ENCODE measurements at regions not wholly inside any gene's neighbourhood (a gene's known extent, or its start where the extent isn't known, plus 50 kb on each side); places are given as distances from the start of the nearest gene placed in this dataset.

- CTCF ChIA-PET, result no interaction called here
Measured at GRCh38 chr5:120759587-120759986, 295.5 kb downstream of the PRR16 start.

GRCh38 chr5:120761986-120762385 lies 297.9 kb downstream of the PRR16 start:
- ChIA-PET POLR2A (no interaction called here), CTCF (no interaction called here)
- TF ChIP-seq ZNF341 (tag by site-specific recombination; IDR thresholded peaks at IDR 0.05; ENCODE audit: low read depth) (no peak), SP3 (tag by site-specific recombination; IDR thresholded peaks at IDR 0.05) (no peak)

More at GRCh38 chr5:120759587-120759986, 295.5 kb downstream of the PRR16 start:
- Histone ChIP-seq H3K27ac (ENCODE audit: extremely low read depth, low read depth, low read length) (no peak overlapping the region), H3K9me3 (ENCODE audit: control insufficient read depth, insufficient read depth, low read depth, low read length) (no peaks in the 10 kb centered on the region), H3K4me3 (ENCODE audit: low read depth, low read length) (no peak overlapping the region), H3K4me1 (ENCODE audit: control insufficient read depth, insufficient read depth, low read length) (no peaks in the 10 kb centered on the region), H3K36me3 (ENCODE audit: control insufficient read depth in 2 of 2, insufficient read depth in 1 of 2, low read length in 2 of 2) (no peaks in the 10 kb centered on the region)
- POLR2A ChIA-PET, result no interaction called here
- TF ChIP-seq SCRT1 (tag by site-specific recombination; IDR thresholded peaks at IDR 0.05; ENCODE audit: borderline replicate concordance) (no peak), EGR2 (tag by site-specific recombination; IDR thresholded peaks at IDR 0.05; ENCODE audit: low read depth) (no peak), ZNF580 (tag by site-specific recombination; IDR thresholded peaks at IDR 0.05) (no peak), ZNF473 (tag by site-specific recombination; IDR thresholded peaks at IDR 0.05) (no peak), ZNF670 (tag by site-specific recombination; IDR thresholded peaks at IDR 0.05; ENCODE audit: low read depth) (no peak), ZFP3 (tag by site-specific recombination; IDR thresholded peaks at IDR 0.05; ENCODE audit: low read depth) (no peak), ZNF692 (tag by site-specific recombination; IDR thresholded peaks at IDR 0.05) (no peak), ZNF514 (tag by site-specific recombination; IDR thresholded peaks at IDR 0.05) (no peak), REPIN1 (tag by site-specific recombination; IDR thresholded peaks at IDR 0.05; ENCODE audit: low read depth) (no peak), SALL2 (tag by site-specific recombination; IDR thresholded peaks at IDR 0.05; ENCODE audit: borderline replicate concordance) (no peak), ZNF146 (tag by site-specific recombination; IDR thresholded peaks at IDR 0.05) (no peak), ZNF157 (tag by site-specific recombination; IDR thresholded peaks at IDR 0.05) (no peak), BCL6B (tag by site-specific recombination; IDR thresholded peaks at IDR 0.05) (no peak), ZNF660 (tag by site-specific recombination; IDR thresholded peaks at IDR 0.05) (no peak), ZNF223 (tag by site-specific recombination; IDR thresholded peaks at IDR 0.05) (no peak), KLF10 (tag by site-specific recombination; IDR thresholded peaks at IDR 0.05) (no peak), TCF7L2 (IDR thresholded peaks at IDR 0.05; ENCODE audit: borderline replicate concordance, low read depth, low read length) (no peak), ZNF133 (tag by site-specific recombination; IDR thresholded peaks at IDR 0.05) (no peak), HIC1 (tag by site-specific recombination; IDR thresholded peaks at IDR 0.05) (no peak), FEZF1 (tag by site-specific recombination; IDR thresholded peaks at IDR 0.05) (no peak)

More at GRCh38 chr5:120761986-120762385, 297.9 kb downstream of the PRR16 start:
- H3K4me1 ChIP-seq (ENCODE audit: control insufficient read depth, insufficient read depth, low read length), result no peaks in the 10 kb centered on the region
- H3K4me3 ChIP-seq (ENCODE audit: low read depth, low read length), result no peak overlapping the region
- H3K36me3 ChIP-seq (ENCODE audit: control insufficient read depth in 2 of 2, insufficient read depth in 1 of 2, low read length in 2 of 2), result no peaks in the 10 kb centered on the region
- H3K9me3 ChIP-seq (ENCODE audit: control insufficient read depth, insufficient read depth, low read depth, low read length), result no peaks in the 10 kb centered on the region
- no peak overlapping the region for H3K27ac ChIP-seq (ENCODE audit: extremely low read depth, low read depth, low read length)
